ENCODE measurements at regions not wholly inside any gene's neighbourhood (a gene's known extent, or its start where the extent isn't known, plus 50 kb on each side); places are given as distances from the start of the nearest gene placed in this dataset.
A peak's percentile ranks its signal among the peaks of the same experiment; 100 is the strongest.

GRCh38 chr14:101625336-101626097 is 64.2 kb downstream of the DIO3 start:
- H3K27ac ChIP-seq (ENCODE audit: low read depth, low read length), result no peak overlapping the region
- no peaks in the 10 kb centered on the region for H3K9me3 Mint-ChIP-seq (ENCODE audit: unreplicated experiment)
- no peak for FAIRE-seq
- no peak overlapping the region for H2AFZ ChIP-seq (ENCODE audit: low read depth, low read length)
- H3K4me3 ChIP-seq (ENCODE audit: insufficient read depth, low read depth, low read length), result no peak overlapping the region
- H3K79me2 ChIP-seq (ENCODE audit: insufficient read depth, low read length), result no peaks in the 10 kb centered on the region
- H3K4me1 Mint-ChIP-seq (ENCODE audit: low read depth, unreplicated experiment), result no peaks in the 10 kb centered on the region
- peaks cover 52% of the 10 kb centered on the region for H3K27me3 Mint-ChIP-seq (ENCODE audit: low read depth, unreplicated experiment)
- no peaks in the 10 kb centered on the region for H3K4me1 ChIP-seq (ENCODE audit: insufficient read depth, low read length)
- H3K36me3 ChIP-seq (ENCODE audit: insufficient read depth, low read length), result no peaks in the 10 kb centered on the region
- H3K9ac ChIP-seq (ENCODE audit: low read length), result no peak overlapping the region
- H4K20me1 ChIP-seq (ENCODE audit: insufficient read depth, low read length), result no peaks in the 10 kb centered on the region
- H3K4me2 ChIP-seq (ENCODE audit: low read length), result no peak overlapping the region
- no peak for DNase-seq (ENCODE audit: low read depth)
- H3K36me3 Mint-ChIP-seq (ENCODE audit: low read depth, unreplicated experiment), result no peaks in the 10 kb centered on the region
- no peak overlapping the region for H3K27ac Mint-ChIP-seq (ENCODE audit: unreplicated experiment)
- H3K27me3 ChIP-seq (ENCODE audit: insufficient read depth, low read length), result peaks cover 5% of the 10 kb centered on the region
- TF ChIP-seq EZH2 (IDR thresholded peaks at IDR 0.05; ENCODE audit: insufficient read depth, low read length) (no peak), CTCF (IDR thresholded peaks at IDR 0.05; ENCODE audit: insufficient read depth, low read depth, low read length) (no peak)
- no peak overlapping the region for H3K4me3 Mint-ChIP-seq (ENCODE audit: unreplicated experiment)
- H3K9me3 ChIP-seq (ENCODE audit: insufficient read depth, low read depth, low read length), result no peaks in the 10 kb centered on the region

DNA sequence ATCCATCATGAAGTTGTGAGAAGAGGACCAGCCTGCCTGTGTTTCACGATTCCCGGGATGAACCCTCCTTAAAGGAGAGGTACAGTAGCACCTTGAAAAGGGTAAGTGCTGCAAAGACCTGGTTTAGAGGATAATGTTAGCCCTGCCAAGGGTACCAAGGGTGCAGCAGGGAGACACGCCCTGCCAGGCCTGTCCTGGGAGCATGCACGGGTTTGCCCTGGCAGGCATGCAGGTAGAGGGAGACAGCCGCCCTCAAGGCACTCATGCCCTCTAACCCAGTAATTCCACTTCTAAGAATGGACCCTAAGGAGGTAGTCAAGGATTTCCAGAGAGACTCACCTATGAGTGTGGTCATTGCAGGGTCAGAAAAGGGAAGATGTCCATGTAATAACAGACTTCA is 65.0 kb downstream of the DIO3 start:
- no peak overlapping the region for H3K4me2 ChIP-seq (ENCODE audit: low read length)
- H3K36me3 Mint-ChIP-seq (ENCODE audit: low read depth, unreplicated experiment), result no peaks in the 10 kb centered on the region
- no peak overlapping the region for H3K4me3 ChIP-seq (ENCODE audit: insufficient read depth, low read depth, low read length)
- H3K27me3 ChIP-seq (ENCODE audit: insufficient read depth, low read length), result peaks cover 5% of the 10 kb centered on the region
- H3K27ac Mint-ChIP-seq (ENCODE audit: unreplicated experiment), result no peak overlapping the region
- TF ChIP-seq CTCF (IDR thresholded peaks at IDR 0.05; ENCODE audit: insufficient read depth, low read depth, low read length) (no peak), EZH2 (IDR thresholded peaks at IDR 0.05; ENCODE audit: insufficient read depth, low read length) (no peak)
- H3K36me3 ChIP-seq (ENCODE audit: insufficient read depth, low read length), result no peaks in the 10 kb centered on the region
- no peak overlapping the region for H2AFZ ChIP-seq (ENCODE audit: low read depth, low read length)
- H3K9ac ChIP-seq (ENCODE audit: low read length), result no peak overlapping the region
- no peaks in the 10 kb centered on the region for H3K4me1 Mint-ChIP-seq (ENCODE audit: low read depth, unreplicated experiment)
- H3K27me3 Mint-ChIP-seq (ENCODE audit: low read depth, unreplicated experiment), result peaks cover 57% of the 10 kb centered on the region
- H4K20me1 ChIP-seq (ENCODE audit: insufficient read depth, low read length), result no peaks in the 10 kb centered on the region
- FAIRE-seq, result no peak
- no peaks in the 10 kb centered on the region for H3K79me2 ChIP-seq (ENCODE audit: insufficient read depth, low read length)
- DNase-seq (ENCODE audit: low read depth), result no peak
- H3K9me3 ChIP-seq (ENCODE audit: insufficient read depth, low read depth, low read length), result no peaks in the 10 kb centered on the region
- H3K27ac ChIP-seq (ENCODE audit: low read depth, low read length), result no peak overlapping the region
- H3K4me3 Mint-ChIP-seq (ENCODE audit: unreplicated experiment), result no peak overlapping the region
- no peaks in the 10 kb centered on the region for H3K9me3 Mint-ChIP-seq (ENCODE audit: unreplicated experiment)
- no peaks in the 10 kb centered on the region for H3K4me1 ChIP-seq (ENCODE audit: insufficient read depth, low read length)

- no peak overlapping the region for H3K4me3 Mint-ChIP-seq (ENCODE audit: unreplicated experiment)
- H3K9me3 ChIP-seq (ENCODE audit: insufficient read depth, low read depth, low read length), result no peaks in the 10 kb centered on the region
- H4K20me1 ChIP-seq (ENCODE audit: insufficient read depth, low read length), result no peaks in the 10 kb centered on the region
- H3K4me2 ChIP-seq (ENCODE audit: low read length), result peak overlapping the region; percentile 82
- peak overlapping the region; percentile 95 for H2AFZ ChIP-seq (ENCODE audit: low read depth, low read length)
- no peaks in the 10 kb centered on the region for H3K36me3 Mint-ChIP-seq (ENCODE audit: low read depth, unreplicated experiment)
- no peak overlapping the region for H3K9ac ChIP-seq (ENCODE audit: low read length)
- no peaks in the 10 kb centered on the region for H3K4me1 Mint-ChIP-seq (ENCODE audit: low read depth, unreplicated experiment)
- H3K27ac ChIP-seq (ENCODE audit: low read depth, low read length), result no peak overlapping the region
- no peaks in the 10 kb centered on the region for H3K4me1 ChIP-seq (ENCODE audit: insufficient read depth, low read length)
- no peak for FAIRE-seq
- peaks cover 5% of the 10 kb centered on the region for H3K27me3 ChIP-seq (ENCODE audit: insufficient read depth, low read length)
- H3K9me3 Mint-ChIP-seq (ENCODE audit: unreplicated experiment), result no peaks in the 10 kb centered on the region
- no peaks in the 10 kb centered on the region for H3K36me3 ChIP-seq (ENCODE audit: insufficient read depth, low read length)
- no peaks in the 10 kb centered on the region for H3K79me2 ChIP-seq (ENCODE audit: insufficient read depth, low read length)
- no peak for DNase-seq (ENCODE audit: low read depth)
- TF ChIP-seq EZH2 (IDR thresholded peaks at IDR 0.05; ENCODE audit: insufficient read depth, low read length) (no peak), CTCF (IDR thresholded peaks at IDR 0.05; ENCODE audit: insufficient read depth, low read depth, low read length) (no peak)
- no peak overlapping the region for H3K4me3 ChIP-seq (ENCODE audit: insufficient read depth, low read depth, low read length)
- no peak overlapping the region for H3K27ac Mint-ChIP-seq (ENCODE audit: unreplicated experiment)
- peaks cover 54% of the 10 kb centered on the region for H3K27me3 Mint-ChIP-seq (ENCODE audit: low read depth, unreplicated experiment)
These were observed 66.6 kb downstream of the DIO3 start for GRCh38 chr14:101627915-101628262.

Data from astrocyte (in vitro differentiated cells and primary cell).